HG02610 (cell line): ENCODE measurements at regions not wholly inside any gene's neighbourhood (a gene's known extent, or its start where the extent isn't known, plus 50 kb on each side); places are given as distances from the start of the nearest gene placed in this dataset.

Source experiments
- ATAC-seq: cut with Tn5 transposase; IDR thresholded peaks from one replicate; pipeline ENCODE4 v1.9.1; 2021; ENCODE audit warnings: mild to moderate bottlenecking, moderate library complexity; ENCODE audit not compliant: unreplicated experiment

GRCh38 chr5:51902512-51902911 lies 519.3 kb downstream of the ISL1 start:
- no peak for ATAC-seq

- no peak for ATAC-seq
Observed at GRCh38 chr5:51908215-51908614, 525.0 kb downstream of the ISL1 start.

- no peak for ATAC-seq
Observed at GRCh38 chr5:51944500-51945125, 561.4 kb downstream of the ISL1 start.

- no peak for ATAC-seq
Observed at GRCh38 chr5:51958473-51958872, 575.2 kb downstream of the ISL1 start.

GRCh38 chr5:51960617-51961121 lies 577.4 kb downstream of the ISL1 start:
- ATAC-seq, result peak; percentile 48

GRCh38 chr5:51961154-51961562 lies 577.9 kb downstream of the ISL1 start:
- peak; percentile 11 for ATAC-seq

- no peak for ATAC-seq
Observed at GRCh38 chr5:51968756-51969155, 585.5 kb downstream of the ISL1 start.

- ATAC-seq, result no peak
Observed at GRCh38 chr5:51974834-51975233, 591.6 kb downstream of the ISL1 start.

- no peak for ATAC-seq
Observed at GRCh38 chr5:51977014-51977413, 593.8 kb downstream of the ISL1 start.

GRCh38 chr5:51983161-51983560 lies 599.9 kb downstream of the ISL1 start:
- no peak for ATAC-seq

GRCh38 chr5:51986733-51987132 lies 603.5 kb downstream of the ISL1 start:
- no peak for ATAC-seq

GRCh38 chr5:51987239-51987638 lies 604.0 kb downstream of the ISL1 start:
- ATAC-seq, result no peak

GRCh38 chr5:51987669-51988209 lies 604.5 kb downstream of the ISL1 start:
- no peak for ATAC-seq

GRCh38 chr5:51988634-51989033 lies 605.4 kb downstream of the ISL1 start:
- ATAC-seq, result no peak

GRCh38 chr5:51990241-51990640 lies 607.0 kb downstream of the ISL1 start:
- no peak for ATAC-seq

GRCh38 chr5:51990661-51991180 lies 607.5 kb downstream of the ISL1 start:
- no peak for ATAC-seq

GRCh38 chr5:51991940-51992339 lies 608.7 kb downstream of the ISL1 start:
- ATAC-seq, result no peak

GRCh38 chr5:51995773-51996306 lies 612.6 kb downstream of the ISL1 start:
- ATAC-seq, result no peak

- ATAC-seq, result no peak
Observed at GRCh38 chr5:51996356-51996861, 613.2 kb downstream of the ISL1 start.

GRCh38 chr5:51997500-51997899 lies 614.3 kb downstream of the ISL1 start:
- no peak for ATAC-seq

- ATAC-seq, result no peak
Observed at GRCh38 chr5:51997949-51998348, 614.7 kb downstream of the ISL1 start.

- ATAC-seq, result peak; percentile 63
Observed at GRCh38 chr5:52007230-52007858, 624.1 kb downstream of the ISL1 start.
